Kidney (tissue), 13 donors: ENCODE measurements at regions not wholly inside any gene's neighbourhood (a gene's known extent, or its start where the extent isn't known, plus 50 kb on each side); places are given as distances from the start of the nearest gene placed in this dataset.

Source experiments
- DNase-seq, 5 donors: peaks; one replicate each; pipeline ENCODE4 v3.0.0-alpha.2; 2013 to 2020
- FAIRE-seq: peaks from 2 replicates; lab custom pipeline; 2012; peaks lifted over from hg19 to GRCh38; lab: Jason Lieb, UNC
- H3K27ac ChIP-seq, 2 donors: one replicate each; pipeline ENCODE4 v1.7.0; 2013; ENCODE audit warnings: low read depth in 2 of 2, low read length in 2 of 2, inconsistent platforms in 1 of 2
- H3K27me3 ChIP-seq: one replicate; pipeline ENCODE4 v1.7.1; 2013; ENCODE audit warnings: low read length, inconsistent platforms; ENCODE audit not compliant: control insufficient read depth, insufficient read depth
- H3K36me3 ChIP-seq, 3 donors: one replicate each; pipeline versions ENCODE4 v1.7.0 to v1.7.1; 2013; ENCODE audit warnings: low read length in 3 of 3, control low read depth in 1 of 3, inconsistent platforms in 1 of 3; ENCODE audit not compliant: insufficient read depth in 3 of 3, control insufficient read depth in 2 of 3
- H3K4me1 ChIP-seq, 3 donors: one replicate each; pipeline versions ENCODE4 v1.7.0 to v1.7.1; 2013; ENCODE audit warnings: low read length in 3 of 3, inconsistent platforms in 1 of 3, low read depth in 1 of 3; ENCODE audit not compliant: control insufficient read depth in 2 of 3, insufficient read depth in 2 of 3
- H3K4me3 ChIP-seq, 3 donors: one replicate each; pipeline versions ENCODE4 v1.7.0 to v1.8.1; 2013; ENCODE audit warnings: low read length in 3 of 3, control low read depth in 1 of 3, inconsistent platforms in 1 of 3
- H3K9ac ChIP-seq, 3 donors: one replicate each; pipeline versions ENCODE4 v1.7.0 to v1.7.1; 2013; ENCODE audit warnings: low read length in 3 of 3, control low read depth in 1 of 3, inconsistent platforms in 1 of 3
- H3K9me3 ChIP-seq, 3 donors: one replicate each; pipeline versions ENCODE4 v1.7.0 to v1.7.1; 2013; ENCODE audit warnings: low read length in 3 of 3, control low read depth in 1 of 3, inconsistent platforms in 1 of 3; ENCODE audit not compliant: control insufficient read depth in 2 of 3, insufficient read depth in 1 of 3
- intact Hi-C: fragments of 100-400 bp; cut with DNase I; formaldehyde crosslinking; loops from one replicate; pipeline ENCODE4 v1.11.1; 2022
- TF ChIP-seq, protein P1 (sequence below): IDR thresholded peaks from 3 replicates; pipeline ENCODE4 v1.5.1; 2012; ENCODE audit warnings: mild to moderate bottlenecking, moderate library complexity, borderline replicate concordance; ENCODE audit not compliant: insufficient read depth; ENCODE audit errors: extremely low read depth
- donor health status: control.
- donor health status: control.
- donor health status: control.
- donor health status: control.
- donor health status: control.
- donor health status: DM: yes; HTN: yes; CAD: no.
- donor health status: Normal renal cell carcinoma (clear cell type).

- no peak for FAIRE-seq
- DNase-seq, result peak in 1 of 5 donors; percentile 25
- TF ChIP-seq, protein P1, sequence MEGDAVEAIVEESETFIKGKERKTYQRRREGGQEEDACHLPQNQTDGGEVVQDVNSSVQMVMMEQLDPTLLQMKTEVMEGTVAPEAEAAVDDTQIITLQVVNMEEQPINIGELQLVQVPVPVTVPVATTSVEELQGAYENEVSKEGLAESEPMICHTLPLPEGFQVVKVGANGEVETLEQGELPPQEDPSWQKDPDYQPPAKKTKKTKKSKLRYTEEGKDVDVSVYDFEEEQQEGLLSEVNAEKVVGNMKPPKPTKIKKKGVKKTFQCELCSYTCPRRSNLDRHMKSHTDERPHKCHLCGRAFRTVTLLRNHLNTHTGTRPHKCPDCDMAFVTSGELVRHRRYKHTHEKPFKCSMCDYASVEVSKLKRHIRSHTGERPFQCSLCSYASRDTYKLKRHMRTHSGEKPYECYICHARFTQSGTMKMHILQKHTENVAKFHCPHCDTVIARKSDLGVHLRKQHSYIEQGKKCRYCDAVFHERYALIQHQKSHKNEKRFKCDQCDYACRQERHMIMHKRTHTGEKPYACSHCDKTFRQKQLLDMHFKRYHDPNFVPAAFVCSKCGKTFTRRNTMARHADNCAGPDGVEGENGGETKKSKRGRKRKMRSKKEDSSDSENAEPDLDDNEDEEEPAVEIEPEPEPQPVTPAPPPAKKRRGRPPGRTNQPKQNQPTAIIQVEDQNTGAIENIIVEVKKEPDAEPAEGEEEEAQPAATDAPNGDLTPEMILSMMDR, result no peak
- intact Hi-C loops, result no loop called here
- H3K4me1 ChIP-seq, result no peaks in the 10 kb centered on the region
- no peak overlapping the region for H3K9ac ChIP-seq
- H3K4me3 ChIP-seq, result peak overlapping the region in 2 of 3 donors; percentile 12 to 36
- H3K27me3 ChIP-seq, result no peaks in the 10 kb centered on the region
- no peak overlapping the region for H3K27ac ChIP-seq
- H3K9me3 ChIP-seq, result peaks cover 20 to 100% (median 91%) of the 10 kb centered on the region in 3 donors
- H3K36me3 ChIP-seq, result peaks cover 43 to 100% (median 92%) of the 10 kb centered on the region in 3 donors
Observed at GRCh38 chr15:25070353-25070963, 115.7 kb downstream of the SNRPN start.

- H3K27ac ChIP-seq, result no peak overlapping the region
- H3K4me1 ChIP-seq, result no peaks in the 10 kb centered on the region
- TF ChIP-seq, protein P1, result no peak
- DNase-seq, result no peak
- H3K4me3 ChIP-seq, result no peak overlapping the region
- H3K36me3 ChIP-seq, result peaks cover 47 to 100% (median 98%) of the 10 kb centered on the region in 3 donors
- FAIRE-seq, result no peak
- H3K9ac ChIP-seq, result no peak overlapping the region
- no peaks in the 10 kb centered on the region for H3K27me3 ChIP-seq
- intact Hi-C loops, result no loop called here
- H3K9me3 ChIP-seq, result peaks cover 23 to 100% (median 90%) of the 10 kb centered on the region in 3 donors
Observed at GRCh38 chr15:25072857-25073476, 118.2 kb downstream of the SNRPN start.

DNA sequence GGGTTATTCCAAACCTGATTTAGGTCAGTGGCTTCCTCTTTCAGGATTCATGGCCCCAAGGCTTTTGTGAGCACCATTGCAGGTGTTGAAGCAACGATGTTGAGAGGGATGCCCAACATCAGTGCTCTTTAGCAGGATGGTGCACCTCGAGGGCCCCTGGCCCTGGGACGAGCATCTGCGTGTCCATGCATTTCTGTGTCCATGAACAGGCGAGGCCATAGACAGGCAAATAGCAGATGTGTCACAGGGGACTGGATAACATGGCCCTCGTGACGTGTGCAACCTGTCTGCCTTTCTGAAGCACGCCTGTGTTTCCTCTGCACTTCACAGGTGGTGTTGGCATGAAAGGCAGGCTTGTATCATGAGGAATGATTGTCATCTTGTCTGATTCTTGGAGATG, 132.3 kb downstream of the SNRPN start:
- Histone ChIP-seq H3K27ac (no peak overlapping the region), H3K4me1 (no peaks in the 10 kb centered on the region), H3K4me3 (no peak overlapping the region), H3K9ac (no peak overlapping the region), H3K27me3 (no peaks in the 10 kb centered on the region), H3K9me3 (peaks cover 11 to 71% (median 26%) of the 10 kb centered on the region in 3 donors), H3K36me3 (peaks cover 18 to 84% (median 62%) of the 10 kb centered on the region in 3 donors)
- no peak for DNase-seq
- no peak for FAIRE-seq
- intact Hi-C loops, result no loop called here
- TF ChIP-seq, protein P1, result no peak
